Prostate gland (tissue), 2 donors: ENCODE measurements at regions not wholly inside any gene's neighbourhood (a gene's known extent, or its start where the extent isn't known, plus 50 kb on each side); places are given as distances from the start of the nearest gene placed in this dataset.

ENCODE experiments used
- POLR2A ChIP-seq: fragments of 450-650 bp; IDR thresholded peaks from one replicate; pipeline ENCODE4 v1.6.1; 2016; ENCODE audit warnings: antibody characterized with exemption, mild to moderate bottlenecking
- POLR2AphosphoS5 ChIP-seq: sonication (generic); formaldehyde crosslinking; IDR thresholded peaks from one replicate; pipeline ENCODE4 v1.6.1; 2017; ENCODE audit warnings: antibody characterized with exemption
- TF ChIP-seq, protein P1 (sequence below), 4 experiments: fragments of 200-600 bp in 2 of 4; fragments of 450-650 bp in 2 of 4; sonication (generic) in 2 of 4; IDR thresholded peaks; 1 replicate in 3 of 4; 2 replicates in 1 of 4; pipeline ENCODE4 v1.5.1; 2016 to 2019; ENCODE audit warnings: antibody characterized with exemption in 4 of 4, mild to moderate bottlenecking in 2 of 4, moderate library complexity in 2 of 4

DNA sequence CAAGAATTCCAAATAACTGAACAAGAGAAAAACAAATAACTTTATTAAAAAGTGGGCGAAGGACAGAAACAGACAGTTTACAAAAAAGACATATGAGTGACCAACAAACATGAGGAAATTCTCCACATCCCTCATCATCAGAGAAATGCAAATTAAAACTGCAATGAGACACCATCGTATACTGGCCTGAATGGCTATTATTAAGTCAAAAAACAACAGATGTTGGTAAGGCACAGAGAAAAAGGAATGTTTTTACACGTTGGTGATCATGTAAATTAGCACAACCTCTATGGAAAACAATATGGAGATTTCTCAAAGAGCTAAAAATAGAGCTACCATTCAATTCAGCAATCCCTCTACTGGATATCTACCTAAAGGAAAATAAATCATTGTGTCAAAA, 1260.4 kb upstream of the ALCAM start:
- TF ChIP-seq POLR2A (no peak), POLR2AphosphoS5 (no peak)
- TF ChIP-seq, protein P1, sequence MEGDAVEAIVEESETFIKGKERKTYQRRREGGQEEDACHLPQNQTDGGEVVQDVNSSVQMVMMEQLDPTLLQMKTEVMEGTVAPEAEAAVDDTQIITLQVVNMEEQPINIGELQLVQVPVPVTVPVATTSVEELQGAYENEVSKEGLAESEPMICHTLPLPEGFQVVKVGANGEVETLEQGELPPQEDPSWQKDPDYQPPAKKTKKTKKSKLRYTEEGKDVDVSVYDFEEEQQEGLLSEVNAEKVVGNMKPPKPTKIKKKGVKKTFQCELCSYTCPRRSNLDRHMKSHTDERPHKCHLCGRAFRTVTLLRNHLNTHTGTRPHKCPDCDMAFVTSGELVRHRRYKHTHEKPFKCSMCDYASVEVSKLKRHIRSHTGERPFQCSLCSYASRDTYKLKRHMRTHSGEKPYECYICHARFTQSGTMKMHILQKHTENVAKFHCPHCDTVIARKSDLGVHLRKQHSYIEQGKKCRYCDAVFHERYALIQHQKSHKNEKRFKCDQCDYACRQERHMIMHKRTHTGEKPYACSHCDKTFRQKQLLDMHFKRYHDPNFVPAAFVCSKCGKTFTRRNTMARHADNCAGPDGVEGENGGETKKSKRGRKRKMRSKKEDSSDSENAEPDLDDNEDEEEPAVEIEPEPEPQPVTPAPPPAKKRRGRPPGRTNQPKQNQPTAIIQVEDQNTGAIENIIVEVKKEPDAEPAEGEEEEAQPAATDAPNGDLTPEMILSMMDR (IDR thresholded peaks at IDR 0.05): no peak
